GM23338 (cell line): ENCODE measurements at regions not wholly inside any gene's neighbourhood (a gene's known extent, or its start where the extent isn't known, plus 50 kb on each side); places are given as distances from the start of the nearest gene placed in this dataset.

Experiments used
- EZH2phosphoT487 ChIP-seq: fragments of 200-600 bp; sonication (generic); IDR thresholded peaks from one replicate; pipeline ENCODE4 v1.8.1; 2018; ENCODE audit warnings: antibody characterized with exemption; ENCODE audit not compliant: unreplicated experiment
- JUNB ChIP-seq: IDR thresholded peaks from one replicate; pipeline ENCODE4 v1.6.1; 2016; ENCODE audit warnings: antibody characterized with exemption; ENCODE audit not compliant: unreplicated experiment
- POLR2AphosphoS5 ChIP-seq: IDR thresholded peaks from 2 replicates; pipeline ENCODE4 v1.6.1; 2016; ENCODE audit warnings: antibody characterized with exemption, low read depth
- ZNF114 ChIP-seq: fragments of 250-450 bp; sonication (Bioruptor Pico); IDR thresholded peaks from 2 replicates; pipeline ENCODE4 v1.5.0; 2020; ENCODE audit warnings: mild to moderate bottlenecking, moderate library complexity
- ZNF331 ChIP-seq: fragments of 250-450 bp; sonication (Bioruptor Pico); IDR thresholded peaks from 2 replicates; pipeline ENCODE4 v1.5.0; 2020; ENCODE audit warnings: low read depth, mild to moderate bottlenecking, moderate library complexity
- TF ChIP-seq, protein P1 (sequence below): fragments of 250-450 bp; sonication (Bioruptor Pico); IDR thresholded peaks from 2 replicates; pipeline ENCODE4 v1.5.0; 2020; ENCODE audit warnings: mild to moderate bottlenecking, moderate library complexity
- TF ChIP-seq, protein P2 (sequence below), 2 experiments: fragments of 200-600 bp in 1 of 2; sonication (generic) in 1 of 2; conservative IDR thresholded peaks; 2 replicates each; pipeline versions ENCODE4 v1.5.1 to v1.6.1; 2016 to 2017; ENCODE audit warnings: antibody characterized with exemption in 2 of 2, low read depth in 2 of 2, mild to moderate bottlenecking in 2 of 2, moderate library complexity in 1 of 2
- TF ChIP-seq, protein P3 (sequence below): IDR thresholded peaks from 2 replicates; pipeline ENCODE4 v1.6.1; 2016; ENCODE audit warnings: antibody characterized with exemption

DNA sequence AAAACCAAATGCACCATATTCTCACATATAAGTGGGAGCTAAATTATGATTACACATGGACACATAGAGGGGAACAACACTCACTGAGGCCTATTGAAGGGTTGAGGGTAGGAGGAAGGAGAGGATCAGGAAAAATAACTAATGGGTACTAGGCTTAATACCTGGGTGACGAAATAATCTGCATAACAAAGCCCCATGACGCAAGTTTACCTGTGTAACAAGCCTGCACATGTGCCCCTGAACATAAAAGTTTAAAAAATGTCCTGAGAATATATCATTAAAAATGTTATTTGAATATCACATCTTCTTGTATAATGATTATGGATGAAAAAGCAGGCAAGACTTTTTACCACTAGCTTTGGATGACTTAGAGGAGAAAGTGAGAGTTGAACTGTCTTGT is 138.0 kb upstream of the NOVA1 start (continued):
- TF ChIP-seq, protein P1, sequence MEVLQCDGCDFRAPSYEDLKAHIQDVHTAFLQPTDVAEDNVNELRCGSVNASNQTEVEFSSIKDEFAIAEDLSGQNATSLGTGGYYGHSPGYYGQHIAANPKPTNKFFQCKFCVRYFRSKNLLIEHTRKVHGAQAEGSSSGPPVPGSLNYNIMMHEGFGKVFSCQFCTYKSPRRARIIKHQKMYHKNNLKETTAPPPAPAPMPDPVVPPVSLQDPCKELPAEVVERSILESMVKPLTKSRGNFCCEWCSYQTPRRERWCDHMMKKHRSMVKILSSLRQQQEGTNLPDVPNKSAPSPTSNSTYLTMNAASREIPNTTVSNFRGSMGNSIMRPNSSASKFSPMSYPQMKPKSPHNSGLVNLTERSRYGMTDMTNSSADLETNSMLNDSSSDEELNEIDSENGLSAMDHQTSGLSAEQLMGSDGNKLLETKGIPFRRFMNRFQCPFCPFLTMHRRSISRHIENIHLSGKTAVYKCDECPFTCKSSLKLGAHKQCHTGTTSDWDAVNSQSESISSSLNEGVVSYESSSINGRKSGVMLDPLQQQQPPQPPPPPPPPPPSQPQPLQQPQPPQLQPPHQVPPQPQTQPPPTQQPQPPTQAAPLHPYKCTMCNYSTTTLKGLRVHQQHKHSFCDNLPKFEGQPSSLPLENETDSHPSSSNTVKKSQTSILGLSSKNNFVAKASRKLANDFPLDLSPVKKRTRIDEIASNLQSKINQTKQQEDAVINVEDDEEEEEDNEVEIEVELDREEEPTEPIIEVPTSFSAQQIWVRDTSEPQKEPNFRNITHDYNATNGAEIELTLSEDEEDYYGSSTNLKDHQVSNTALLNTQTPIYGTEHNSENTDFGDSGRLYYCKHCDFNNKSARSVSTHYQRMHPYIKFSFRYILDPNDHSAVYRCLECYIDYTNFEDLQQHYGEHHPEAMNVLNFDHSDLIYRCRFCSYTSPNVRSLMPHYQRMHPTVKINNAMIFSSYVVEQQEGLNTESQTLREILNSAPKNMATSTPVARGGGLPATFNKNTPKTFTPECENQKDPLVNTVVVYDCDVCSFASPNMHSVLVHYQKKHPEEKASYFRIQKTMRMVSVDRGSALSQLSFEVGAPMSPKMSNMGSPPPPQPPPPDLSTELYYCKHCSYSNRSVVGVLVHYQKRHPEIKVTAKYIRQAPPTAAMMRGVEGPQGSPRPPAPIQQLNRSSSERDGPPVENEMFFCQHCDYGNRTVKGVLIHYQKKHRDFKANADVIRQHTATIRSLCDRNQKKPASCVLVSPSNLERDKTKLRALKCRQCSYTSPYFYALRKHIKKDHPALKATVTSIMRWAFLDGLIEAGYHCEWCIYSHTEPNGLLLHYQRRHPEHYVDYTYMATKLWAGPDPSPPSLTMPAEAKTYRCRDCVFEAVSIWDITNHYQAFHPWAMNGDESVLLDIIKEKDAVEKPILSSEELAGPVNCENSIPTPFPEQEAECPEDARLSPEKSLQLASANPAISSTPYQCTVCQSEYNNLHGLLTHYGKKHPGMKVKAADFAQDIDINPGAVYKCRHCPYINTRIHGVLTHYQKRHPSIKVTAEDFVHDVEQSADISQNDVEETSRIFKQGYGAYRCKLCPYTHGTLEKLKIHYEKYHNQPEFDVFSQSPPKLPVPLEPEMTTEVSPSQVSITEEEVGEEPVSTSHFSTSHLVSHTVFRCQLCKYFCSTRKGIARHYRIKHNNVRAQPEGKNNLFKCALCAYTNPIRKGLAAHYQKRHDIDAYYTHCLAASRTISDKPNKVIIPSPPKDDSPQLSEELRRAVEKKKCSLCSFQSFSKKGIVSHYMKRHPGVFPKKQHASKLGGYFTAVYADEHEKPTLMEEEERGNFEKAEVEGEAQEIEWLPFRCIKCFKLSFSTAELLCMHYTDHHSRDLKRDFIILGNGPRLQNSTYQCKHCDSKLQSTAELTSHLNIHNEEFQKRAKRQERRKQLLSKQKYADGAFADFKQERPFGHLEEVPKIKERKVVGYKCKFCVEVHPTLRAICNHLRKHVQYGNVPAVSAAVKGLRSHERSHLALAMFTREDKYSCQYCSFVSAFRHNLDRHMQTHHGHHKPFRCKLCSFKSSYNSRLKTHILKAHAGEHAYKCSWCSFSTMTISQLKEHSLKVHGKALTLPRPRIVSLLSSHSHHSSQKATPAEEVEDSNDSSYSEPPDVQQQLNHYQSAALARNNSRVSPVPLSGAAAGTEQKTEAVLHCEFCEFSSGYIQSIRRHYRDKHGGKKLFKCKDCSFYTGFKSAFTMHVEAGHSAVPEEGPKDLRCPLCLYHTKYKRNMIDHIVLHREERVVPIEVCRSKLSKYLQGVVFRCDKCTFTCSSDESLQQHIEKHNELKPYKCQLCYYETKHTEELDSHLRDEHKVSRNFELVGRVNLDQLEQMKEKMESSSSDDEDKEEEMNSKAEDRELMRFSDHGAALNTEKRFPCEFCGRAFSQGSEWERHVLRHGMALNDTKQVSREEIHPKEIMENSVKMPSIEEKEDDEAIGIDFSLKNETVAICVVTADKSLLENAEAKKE: no peak
- no peak for TF ChIP-seq POLR2AphosphoS5
- TF ChIP-seq JUNB: no peak
- TF ChIP-seq, protein P2, sequence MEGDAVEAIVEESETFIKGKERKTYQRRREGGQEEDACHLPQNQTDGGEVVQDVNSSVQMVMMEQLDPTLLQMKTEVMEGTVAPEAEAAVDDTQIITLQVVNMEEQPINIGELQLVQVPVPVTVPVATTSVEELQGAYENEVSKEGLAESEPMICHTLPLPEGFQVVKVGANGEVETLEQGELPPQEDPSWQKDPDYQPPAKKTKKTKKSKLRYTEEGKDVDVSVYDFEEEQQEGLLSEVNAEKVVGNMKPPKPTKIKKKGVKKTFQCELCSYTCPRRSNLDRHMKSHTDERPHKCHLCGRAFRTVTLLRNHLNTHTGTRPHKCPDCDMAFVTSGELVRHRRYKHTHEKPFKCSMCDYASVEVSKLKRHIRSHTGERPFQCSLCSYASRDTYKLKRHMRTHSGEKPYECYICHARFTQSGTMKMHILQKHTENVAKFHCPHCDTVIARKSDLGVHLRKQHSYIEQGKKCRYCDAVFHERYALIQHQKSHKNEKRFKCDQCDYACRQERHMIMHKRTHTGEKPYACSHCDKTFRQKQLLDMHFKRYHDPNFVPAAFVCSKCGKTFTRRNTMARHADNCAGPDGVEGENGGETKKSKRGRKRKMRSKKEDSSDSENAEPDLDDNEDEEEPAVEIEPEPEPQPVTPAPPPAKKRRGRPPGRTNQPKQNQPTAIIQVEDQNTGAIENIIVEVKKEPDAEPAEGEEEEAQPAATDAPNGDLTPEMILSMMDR (conservative IDR thresholded peaks at IDR 0.05; ENCODE audit: low read depth in 2 of 2): no peak
- no peak for TF ChIP-seq EZH2phosphoT487
- TF ChIP-seq ZNF114 (CRISPR knock-in tag): no peak
- TF ChIP-seq, protein P3, sequence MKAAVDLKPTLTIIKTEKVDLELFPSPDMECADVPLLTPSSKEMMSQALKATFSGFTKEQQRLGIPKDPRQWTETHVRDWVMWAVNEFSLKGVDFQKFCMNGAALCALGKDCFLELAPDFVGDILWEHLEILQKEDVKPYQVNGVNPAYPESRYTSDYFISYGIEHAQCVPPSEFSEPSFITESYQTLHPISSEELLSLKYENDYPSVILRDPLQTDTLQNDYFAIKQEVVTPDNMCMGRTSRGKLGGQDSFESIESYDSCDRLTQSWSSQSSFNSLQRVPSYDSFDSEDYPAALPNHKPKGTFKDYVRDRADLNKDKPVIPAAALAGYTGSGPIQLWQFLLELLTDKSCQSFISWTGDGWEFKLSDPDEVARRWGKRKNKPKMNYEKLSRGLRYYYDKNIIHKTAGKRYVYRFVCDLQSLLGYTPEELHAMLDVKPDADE: no peak
- TF ChIP-seq ZNF331 (CRISPR knock-in tag): no peak
